ENCODE measurements at regions not wholly inside any gene's neighbourhood (a gene's known extent, or its start where the extent isn't known, plus 50 kb on each side); places are given as distances from the start of the nearest gene placed in this dataset.

GRCh38 chr10:88131511-88132139 lies 268.2 kb downstream of the PTEN start:
- DNase-seq: no peak

GRCh38 chr10:88136712-88137111 lies 273.3 kb downstream of the PTEN start:
- no peak for DNase-seq

DNA sequence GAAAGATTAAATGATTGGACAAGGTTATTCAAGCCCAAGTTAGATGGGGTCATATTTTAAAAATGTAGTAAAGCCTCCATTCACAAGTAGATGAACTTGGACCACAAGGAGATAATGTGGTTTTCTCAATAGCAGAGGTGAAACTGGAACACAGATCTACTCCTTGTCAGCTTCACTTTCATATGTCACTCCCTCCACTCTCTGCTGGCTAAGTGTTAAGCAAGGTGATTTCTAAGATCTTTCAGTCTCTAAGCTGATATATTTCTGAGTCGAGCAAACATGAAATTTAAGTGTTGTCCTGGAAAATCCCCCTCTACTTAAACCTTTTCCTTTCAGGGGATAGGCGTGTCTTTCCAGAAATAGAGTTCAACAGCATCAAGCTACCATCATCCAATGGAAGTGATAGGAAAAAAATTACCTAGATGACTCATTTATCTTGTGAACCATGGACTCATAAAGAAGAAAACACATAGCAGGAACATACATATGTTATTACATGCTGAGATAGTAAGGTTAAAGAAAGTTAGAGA lies 275.0 kb downstream of the PTEN start:
- DNase-seq: no peak

- DNase-seq: no peak
Measured at GRCh38 chr10:88147000-88147798, 283.8 kb downstream of the PTEN start.

- peak; percentile 54 for DNase-seq
Measured at GRCh38 chr10:88149906-88150305, 286.5 kb downstream of the PTEN start.

DNA sequence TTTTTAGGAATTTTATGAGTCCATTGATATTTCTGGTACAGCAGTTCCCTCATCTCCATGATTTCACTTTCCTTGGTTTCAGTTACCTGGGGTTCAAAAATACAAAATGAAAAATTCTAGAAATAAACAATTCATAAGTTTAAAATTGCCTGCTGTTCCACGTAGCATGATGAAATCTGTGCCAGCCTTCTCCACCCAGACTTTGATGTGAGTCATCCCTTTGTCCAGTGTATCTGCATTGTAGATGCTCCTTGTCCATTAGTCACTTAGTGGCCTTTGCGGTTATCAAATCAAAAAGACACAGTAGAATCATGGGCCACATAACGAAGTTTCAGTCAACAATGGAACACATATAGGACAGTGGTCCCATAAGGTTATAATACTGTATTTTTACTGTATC lies 286.9 kb downstream of the PTEN start:
- DNase-seq: peak; percentile 89

GRCh38 chr10:88152728-88153133 lies 289.3 kb downstream of the PTEN start:
- peak; percentile 100 for DNase-seq

DNA sequence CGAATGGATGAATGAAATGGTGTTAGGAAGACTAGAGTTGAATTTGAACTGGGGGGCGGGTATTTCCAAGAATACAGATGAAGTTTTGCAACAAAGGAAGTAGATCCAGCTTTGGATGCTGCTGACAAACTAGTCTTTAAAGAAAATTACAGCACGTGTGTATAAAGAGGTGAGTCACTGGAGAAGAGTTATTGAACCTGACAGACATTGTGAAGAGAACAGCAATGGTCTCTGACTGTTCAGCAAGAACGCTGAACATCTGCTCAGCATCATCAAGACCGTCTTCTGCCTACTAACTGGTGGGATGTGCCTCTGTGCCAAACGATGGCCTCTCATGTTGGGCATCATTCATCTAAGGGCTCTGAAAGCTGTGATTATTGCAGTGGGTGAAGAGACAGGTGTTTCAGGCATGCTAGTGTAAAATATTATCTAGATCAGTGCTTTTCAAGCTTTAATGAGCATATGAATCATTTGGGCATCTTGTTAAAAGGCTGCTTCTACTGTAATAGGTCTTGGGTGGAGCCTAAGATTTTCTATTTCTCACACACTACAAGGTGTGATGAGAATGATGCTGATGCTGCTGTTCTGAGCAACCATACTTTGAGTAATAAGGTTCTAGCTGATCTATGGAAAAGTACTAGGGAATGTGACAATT lies 291.3 kb downstream of the PTEN start:
- DNase-seq: peak; percentile 78

DNA sequence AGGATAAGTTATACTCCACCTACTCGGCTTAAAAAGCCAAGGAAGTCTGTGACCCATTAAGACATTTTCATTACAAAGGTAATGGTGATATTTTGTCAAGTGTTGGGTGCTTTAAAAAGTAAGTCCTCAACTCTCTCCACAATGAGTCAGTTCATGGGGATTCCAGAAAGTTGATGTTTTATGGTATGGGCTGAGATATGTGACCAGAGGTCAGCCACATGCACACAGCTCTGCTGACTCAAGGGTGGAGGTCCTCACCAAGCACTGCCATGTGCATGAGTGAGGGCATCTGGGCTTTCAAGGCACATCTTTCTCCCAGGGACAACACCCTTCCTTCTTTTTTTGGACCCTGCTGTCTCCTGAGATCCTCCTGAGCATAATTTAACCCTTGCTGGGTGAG lies 292.9 kb downstream of the PTEN start:
- DNase-seq: peak; percentile 97

GRCh38 chr10:88157981-88158465 lies 294.6 kb downstream of the PTEN start:
- peak; percentile 88 for DNase-seq

- peak; percentile 20 for DNase-seq
Measured at GRCh38 chr10:88158526-88159122, 295.2 kb downstream of the PTEN start.

- DNase-seq: peak; percentile 14
Measured at GRCh38 chr10:88159127-88159829, 295.9 kb downstream of the PTEN start.

GRCh38 chr10:88161070-88161469 lies 297.6 kb downstream of the PTEN start:
- no peak for DNase-seq

DNA sequence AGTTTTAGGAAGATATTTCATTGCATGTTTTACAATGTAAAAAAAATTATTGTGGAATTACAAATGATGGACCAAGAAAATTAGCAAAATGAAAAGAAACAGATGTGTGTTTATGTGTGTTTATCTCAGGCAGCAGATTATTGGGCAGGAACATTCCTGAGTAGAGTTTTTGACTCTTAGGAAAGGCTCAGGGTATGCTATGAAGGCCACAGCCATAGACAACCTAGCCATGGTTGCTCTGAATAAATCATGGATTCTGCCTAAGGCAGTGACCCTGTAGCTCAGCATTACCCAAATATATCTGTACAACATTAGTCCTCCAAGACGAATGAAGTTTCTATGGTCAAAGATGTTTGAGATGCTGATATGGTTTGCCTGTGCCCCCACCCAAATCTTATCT lies 298.3 kb downstream of the PTEN start:
- DNase-seq: no peak

GRCh38 chr10:88162852-88163251 lies 299.4 kb downstream of the PTEN start:
- DNase-seq: no peak

- DNase-seq: no peak
Measured at GRCh38 chr10:88163572-88163971, 300.1 kb downstream of the PTEN start.

GRCh38 chr10:88164471-88164870 lies 301.0 kb downstream of the PTEN start:
- no peak for DNase-seq

GRCh38 chr10:88165849-88166271 lies 302.4 kb downstream of the PTEN start:
- peak; percentile 80 for DNase-seq

GRCh38 chr10:88168171-88169036 lies 305.0 kb downstream of the PTEN start:
- no peak for DNase-seq

DNA sequence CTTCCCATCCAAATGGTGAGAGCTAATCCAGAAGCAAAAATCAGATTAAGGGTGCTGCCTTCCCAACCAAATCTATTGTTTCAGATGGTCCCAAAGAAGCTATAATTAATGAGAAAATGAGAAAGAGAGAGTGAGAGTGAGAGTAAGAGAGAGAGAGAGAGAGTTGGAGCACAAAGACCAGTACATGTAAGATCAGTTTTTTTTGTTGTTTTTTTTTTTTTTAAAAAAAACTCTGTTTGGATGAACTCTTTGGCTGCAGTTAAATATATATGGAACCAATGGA lies 305.6 kb downstream of the PTEN start:
- DNase-seq: no peak

- DNase-seq: no peak
Measured at GRCh38 chr10:88170628-88171027, 307.2 kb downstream of the PTEN start.

DNA sequence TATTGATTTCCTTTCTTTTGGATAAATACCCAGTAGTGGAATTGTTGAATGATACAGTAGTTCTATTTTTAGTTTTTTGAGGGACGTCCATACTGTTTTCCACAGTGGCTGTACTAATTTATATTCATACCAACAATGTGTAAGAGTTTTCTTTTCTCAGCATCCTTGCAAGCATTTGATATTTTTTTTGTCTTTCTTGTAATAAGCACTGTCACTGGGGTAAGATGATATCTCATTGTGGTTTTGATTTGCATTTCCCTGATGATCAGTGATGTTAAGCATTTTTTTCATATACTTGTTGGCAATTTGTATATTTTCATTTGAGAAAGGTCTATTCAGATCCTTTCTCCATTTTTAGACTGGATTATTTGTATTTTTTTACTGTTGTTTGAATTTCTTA lies 308.7 kb downstream of the PTEN start:
- DNase-seq: no peak

Data from EL (cell line).